NCI-H345 (cell line): ENCODE measurements at regions not wholly inside any gene's neighbourhood (a gene's known extent, or its start where the extent isn't known, plus 50 kb on each side); places are given as distances from the start of the nearest gene placed in this dataset.

Experiments
- DNase-seq: peaks from one replicate; lab custom pipeline; 2025; lab: John Stamatoyannopoulos, UW

DNA sequence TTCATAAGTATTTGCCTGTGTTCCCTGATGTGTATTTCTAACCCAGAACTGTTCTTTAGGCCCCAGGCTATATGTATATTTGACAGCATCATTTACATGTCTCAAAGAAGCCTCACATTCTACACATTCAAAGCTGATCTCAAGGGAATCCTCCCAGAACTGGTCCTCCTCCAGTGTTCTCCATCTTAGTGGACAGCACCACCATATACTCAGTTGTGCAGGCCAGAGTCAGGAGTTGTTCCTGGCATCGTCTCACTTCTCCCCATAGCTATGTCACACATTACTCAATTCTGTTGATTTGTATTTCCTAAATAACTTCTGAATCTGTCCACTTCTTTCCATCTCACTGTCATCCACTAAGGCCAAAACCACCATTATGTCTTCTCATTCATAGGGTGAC is 82.8 kb upstream of the TRPC3 start:
- DNase-seq = no peak

DNA sequence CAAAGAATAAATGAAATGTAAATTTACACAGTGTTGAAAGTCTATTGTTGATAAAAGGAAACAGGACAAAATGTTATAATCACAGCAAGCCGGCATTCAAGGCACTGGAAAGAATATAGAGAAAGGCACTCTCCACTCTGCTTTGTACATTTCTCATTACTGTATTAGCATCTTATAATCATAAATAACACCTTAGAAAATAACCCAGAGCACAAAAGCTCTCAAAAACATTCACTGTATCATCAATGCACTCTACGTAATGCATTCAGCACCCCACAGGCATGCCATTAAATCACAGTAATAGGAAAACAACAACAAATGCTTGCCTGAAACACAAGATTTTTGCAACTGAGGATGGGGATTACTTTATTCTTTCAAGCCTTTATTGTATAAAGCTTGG is 75.3 kb upstream of the TRPC3 start:
- no peak for DNase-seq

DNA sequence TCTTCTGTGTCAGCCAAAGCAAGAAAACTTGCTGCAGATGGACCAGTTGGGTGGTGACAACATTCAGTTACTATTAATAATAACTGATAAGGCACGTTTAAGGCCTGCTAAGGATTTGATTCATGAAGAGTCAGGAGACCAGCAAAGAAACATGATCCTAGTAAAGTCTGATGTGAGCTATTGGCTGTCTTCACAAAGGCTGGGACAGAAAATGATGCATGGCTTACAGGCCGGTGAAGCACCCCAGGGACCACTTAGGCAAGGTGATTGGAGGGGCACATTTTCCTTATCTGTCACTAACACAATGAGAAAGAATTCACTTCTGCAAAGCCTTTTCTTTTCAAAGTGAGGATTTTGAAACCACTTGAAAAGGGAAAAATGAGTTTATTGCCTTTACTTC is 65.4 kb upstream of the TRPC3 start:
- no peak for DNase-seq

DNA sequence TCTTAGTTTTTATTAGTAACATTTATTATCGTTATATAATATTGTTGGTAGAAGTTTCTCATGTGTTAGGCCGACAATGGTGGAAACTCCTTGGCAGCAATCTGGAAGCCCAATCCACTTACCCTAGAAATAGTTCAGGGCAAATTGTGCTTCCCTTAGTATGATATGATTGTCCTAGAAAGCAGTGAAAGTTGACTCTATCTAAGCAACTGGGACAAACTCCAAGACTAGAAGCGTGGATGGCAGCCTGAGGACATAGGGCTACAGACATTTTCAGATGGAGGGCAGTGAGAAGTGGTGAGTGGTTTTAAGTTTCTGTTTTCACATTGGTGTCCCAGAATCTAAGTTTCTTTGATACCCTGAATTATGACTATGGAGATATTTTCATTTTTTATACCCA is 63.3 kb upstream of the TRPC3 start:
- DNase-seq = no peak

DNA sequence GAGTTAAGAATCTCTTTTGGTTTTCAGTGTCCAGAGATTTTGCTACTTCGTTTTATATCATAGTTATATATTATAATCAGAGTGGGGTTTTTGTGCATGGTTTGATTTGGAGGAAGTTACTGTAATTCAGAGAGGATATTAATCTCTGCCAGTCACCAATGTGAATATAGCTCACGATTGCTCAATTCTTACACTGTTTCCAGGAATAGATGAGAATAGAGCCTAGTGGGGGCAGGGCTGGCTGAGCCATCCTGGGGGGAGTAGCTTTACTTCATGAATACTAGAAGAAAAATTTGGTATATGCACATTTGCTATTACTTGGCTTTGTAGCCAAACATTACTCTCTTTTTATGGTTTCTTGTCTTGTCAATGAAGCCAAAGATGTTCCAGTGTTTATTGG is 60.9 kb upstream of the TRPC3 start:
- DNase-seq = no peak

DNA sequence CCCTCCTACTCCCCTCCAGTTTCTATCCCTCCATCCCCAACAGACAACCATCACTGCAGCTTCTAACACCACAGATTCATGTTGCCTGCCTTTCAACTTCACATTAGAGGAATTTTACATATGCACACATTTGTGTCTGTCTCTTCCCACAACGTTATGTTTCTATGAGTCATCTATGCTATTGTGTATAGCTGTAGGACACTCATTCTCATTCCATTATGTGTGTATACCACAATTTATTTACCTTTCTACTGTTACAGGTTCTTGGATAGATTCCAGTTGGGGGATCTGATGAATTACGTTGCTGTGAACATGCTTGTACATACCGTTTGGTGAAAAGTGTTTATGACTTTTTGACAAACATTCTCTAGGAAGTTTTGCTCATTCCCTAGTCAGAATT is 58.8 kb upstream of the TRPC3 start:
- DNase-seq = peak; percentile 50

DNA sequence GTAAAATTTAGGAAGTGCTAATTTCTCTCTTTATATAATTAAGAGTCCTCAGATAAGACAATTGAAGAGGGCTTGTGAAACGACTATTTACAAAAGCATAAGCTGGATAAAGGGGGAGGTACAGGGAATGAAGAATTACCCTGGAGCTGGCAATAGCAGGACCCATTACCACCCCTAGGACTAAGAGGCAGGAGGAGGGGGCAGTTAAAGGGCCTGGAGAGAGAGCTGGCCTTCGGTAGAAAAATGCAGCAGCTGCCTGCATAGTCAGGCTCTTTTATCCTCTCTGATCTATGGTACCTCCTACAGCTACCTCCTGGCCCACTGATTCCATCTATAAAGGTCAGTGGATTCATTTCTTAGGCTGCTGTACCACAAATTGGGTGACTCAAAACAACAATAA is 57.7 kb upstream of the TRPC3 start:
- no peak for DNase-seq

DNA sequence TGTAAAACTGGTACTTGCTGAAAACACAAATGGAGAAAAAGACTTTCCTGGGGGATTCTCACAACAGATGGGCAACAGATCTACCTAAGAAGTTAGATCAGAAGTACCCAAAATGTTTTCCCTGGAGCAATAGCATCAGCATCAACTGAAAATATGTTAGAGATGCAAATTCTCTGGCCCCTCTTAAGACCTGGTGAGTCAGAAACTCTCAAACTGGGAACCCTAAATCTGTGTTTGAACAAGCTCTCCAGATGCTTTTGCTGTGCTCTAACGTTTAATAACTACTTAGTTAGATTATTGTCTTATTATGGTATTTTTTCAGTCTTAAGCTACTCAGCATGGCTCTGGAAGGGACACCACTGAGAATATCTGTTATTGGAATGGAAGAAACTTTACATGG is 55.2 kb upstream of the TRPC3 start:
- no peak for DNase-seq

DNA sequence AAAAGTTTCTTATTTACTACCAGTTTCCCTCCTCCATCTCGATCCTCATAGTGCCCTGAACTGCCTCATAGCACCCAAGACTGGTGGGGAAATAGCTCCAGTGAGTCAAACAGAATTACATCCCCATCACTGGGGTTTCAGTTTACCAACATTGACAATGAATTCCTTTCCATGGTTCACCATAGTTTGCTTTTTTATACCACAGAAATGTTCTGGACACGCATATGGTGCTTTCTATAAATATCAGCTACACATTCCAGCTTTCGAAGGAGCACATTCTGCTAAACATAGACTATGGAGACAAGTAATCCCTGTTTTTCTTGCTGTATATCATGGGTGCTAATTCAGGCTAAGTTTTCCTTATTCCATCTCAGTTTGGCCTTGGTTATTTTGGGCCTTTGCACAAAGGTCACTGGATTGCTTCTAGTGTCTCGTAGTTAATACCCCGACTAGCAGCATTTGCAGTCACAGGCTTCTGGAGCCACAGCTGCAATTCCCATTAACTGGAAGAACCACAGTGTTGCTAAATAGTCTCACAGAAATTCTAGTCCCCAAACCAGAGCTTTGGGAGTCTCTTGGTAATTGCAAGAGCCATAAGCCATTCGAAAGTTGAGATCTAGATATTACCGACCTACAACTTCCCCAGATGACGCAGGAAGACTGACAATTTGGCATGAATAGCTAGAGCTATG is 53.4 kb upstream of the TRPC3 start:
- no peak for DNase-seq

DNA sequence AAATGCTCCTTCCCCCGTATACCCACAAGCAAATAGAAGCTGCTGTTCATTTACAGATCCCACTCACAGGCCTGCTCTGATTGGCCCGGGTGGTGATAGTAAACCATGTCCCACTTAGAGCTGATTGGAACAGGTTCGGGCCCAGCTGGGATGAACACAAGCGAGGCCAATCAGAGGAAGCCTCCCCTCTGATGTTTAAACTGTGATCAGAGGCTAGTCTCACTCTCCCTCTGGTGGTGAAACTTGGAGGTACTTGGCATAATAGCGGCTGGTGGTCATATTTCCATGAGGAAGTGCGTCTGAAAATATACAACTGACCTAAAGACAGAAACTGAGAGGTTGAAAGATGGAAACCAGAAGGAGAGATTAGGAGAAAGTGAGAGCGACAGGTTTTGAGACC is 51.5 kb upstream of the TRPC3 start:
- peak; percentile 2 for DNase-seq
